Sigmoid colon (tissue), 6 donors: ENCODE measurements at regions not wholly inside any gene's neighbourhood (a gene's known extent, or its start where the extent isn't known, plus 50 kb on each side); places are given as distances from the start of the nearest gene placed in this dataset.

Experiments
- DNase-seq: peaks from one replicate; pipeline ENCODE4 v3.0.0-alpha.2; 2019
- H3K27ac ChIP-seq, 4 donors: fragments of 200-600 bp; sonication (generic); one replicate each; pipeline ENCODE4 v1.5.1; 2016 to 2019; ENCODE audit warnings: mild to moderate bottlenecking in 1 of 4
- H3K27me3 ChIP-seq, 3 donors: fragments of 200-600 bp; sonication (generic); one replicate each; pipeline ENCODE4 v1.5.1; 2019; ENCODE audit warnings: mild to moderate bottlenecking in 1 of 3
- H3K36me3 ChIP-seq, 4 donors: fragments of 200-600 bp; sonication (generic); one replicate each; pipeline ENCODE4 v1.5.1; 2016 to 2019
- H3K4me1 ChIP-seq, 4 donors: fragments of 200-600 bp; sonication (generic); one replicate each; pipeline ENCODE4 v1.5.1; 2017 to 2019
- H3K4me3 ChIP-seq, 4 donors: fragments of 200-600 bp; sonication (generic); one replicate each; pipeline ENCODE4 v1.5.1; 2017 to 2019; ENCODE audit warnings: mild to moderate bottlenecking in 2 of 4, moderate library complexity in 1 of 4
- H3K9me3 ChIP-seq, 4 donors: fragments of 200-600 bp in 3 of 4; sonication (generic) in 3 of 4; one replicate each; pipeline versions ENCODE4 v1.5.1 to v1.6.1; 2013 to 2019
- CTCF ChIP-seq, 4 experiments: fragments of 450-650 bp in 3 of 4; fragments of 200-600 bp in 1 of 4; IDR thresholded peaks; one replicate each; pipeline ENCODE4 v1.5.1; 2016 to 2019; ENCODE audit warnings: antibody characterized with exemption in 4 of 4, mild to moderate bottlenecking in 3 of 4, moderate library complexity in 2 of 4
- EP300 ChIP-seq, 4 donors: sonication (generic); formaldehyde crosslinking; IDR thresholded peaks; one replicate each; pipeline ENCODE4 v1.6.1; 2017; ENCODE audit warnings: antibody characterized with exemption in 4 of 4
- POLR2A ChIP-seq, 2 donors: fragments of 450-650 bp; IDR thresholded peaks; one replicate each; pipeline ENCODE4 v1.6.1; 2016; ENCODE audit warnings: antibody characterized with exemption in 2 of 2, mild to moderate bottlenecking in 2 of 2, moderate library complexity in 2 of 2
- POLR2AphosphoS5 ChIP-seq, 4 donors: sonication (generic); formaldehyde crosslinking; IDR thresholded peaks; one replicate each; pipeline ENCODE4 v1.6.1; 2017; ENCODE audit warnings: antibody characterized with exemption in 4 of 4
- WGBS, 2 donors: extraction: QIAGEN DNeasy Blood & Tissue Kit; methylation state at CpG; one replicate each; pipeline ENCODE4 v1.1.7; 2013; 5-methylcytosine and 5-hydroxymethylcytosine counted together
- intact Hi-C: fragments of 100-400 bp; cut with DNase I; formaldehyde crosslinking; loops from one replicate; pipeline ENCODE4 v1.15.1; 2023
- donor health status: healthy with polysubstance abuse.
- donor health status: healthy.

GRCh38 chr1:78830321-78830720 lies 176.2 kb downstream of the ADGRL4 start:
- Histone ChIP-seq H3K4me3 (no peak overlapping the region), H3K27ac (no peak overlapping the region), H3K4me1 (no peaks in the 10 kb centered on the region), H3K36me3 (no peaks in the 10 kb centered on the region), H3K9me3 (no peaks in the 10 kb centered on the region), H3K27me3 (no peaks in the 10 kb centered on the region)
- intact Hi-C loops, result no loop called here
- no peak for TF ChIP-seq CTCF (IDR thresholded peaks at IDR 0.05)
- no peak for TF ChIP-seq POLR2A (IDR thresholded peaks at IDR 0.05)
- no peak for TF ChIP-seq EP300 (IDR thresholded peaks at IDR 0.05)
- no peak for TF ChIP-seq POLR2AphosphoS5 (IDR thresholded peaks at IDR 0.05)
- DNase-seq, result no peak
- WGBS, 2 donors, result 0 to 80% methylated on average over 1 of the region's 1 CpG

GRCh38 chr1:78831731-78832360 lies 174.7 kb downstream of the ADGRL4 start:
- intact Hi-C loops, result no loop called here
- Histone ChIP-seq H3K27ac (no peak overlapping the region), H3K4me3 (no peak overlapping the region), H3K36me3 (no peaks in the 10 kb centered on the region), H3K9me3 (no peaks in the 10 kb centered on the region), H3K27me3 (no peaks in the 10 kb centered on the region), H3K4me1 (no peaks in the 10 kb centered on the region)
- DNase-seq, result no peak
- 81 to 83% methylated on average over 3 of the region's 3 CpGs for WGBS, 2 donors
- TF ChIP-seq EP300 (IDR thresholded peaks at IDR 0.05), result no peak

- WGBS, 2 donors, result 46% methylated on average over 4 of the region's 4 CpGs
These were observed 173.0 kb downstream of the ADGRL4 start for GRCh38 chr1:78833491-78833890.

GRCh38 chr1:78834201-78834741 lies 172.3 kb downstream of the ADGRL4 start:
- Histone ChIP-seq H3K27me3 (no peaks in the 10 kb centered on the region), H3K4me3 (no peak overlapping the region), H3K27ac (no peak overlapping the region), H3K36me3 (no peaks in the 10 kb centered on the region), H3K9me3 (no peaks in the 10 kb centered on the region), H3K4me1 (no peaks in the 10 kb centered on the region)
- WGBS, 2 donors, result 65 to 85% methylated on average over 4 of the region's 4 CpGs
- TF ChIP-seq POLR2AphosphoS5 (IDR thresholded peaks at IDR 0.05) (no peak), EP300 (IDR thresholded peaks at IDR 0.05) (no peak), CTCF (IDR thresholded peaks at IDR 0.05) (no peak), POLR2A (IDR thresholded peaks at IDR 0.05) (no peak)
- no peak for DNase-seq
- intact Hi-C loops, result no loop called here

More at GRCh38 chr1:78833491-78833890, 173.0 kb downstream of the ADGRL4 start:
- intact Hi-C loops, result no loop called here
- Histone ChIP-seq H3K36me3 (no peaks in the 10 kb centered on the region), H3K27me3 (no peaks in the 10 kb centered on the region), H3K9me3 (no peaks in the 10 kb centered on the region), H3K27ac (no peak overlapping the region), H3K4me1 (no peaks in the 10 kb centered on the region), H3K4me3 (no peak overlapping the region)
- TF ChIP-seq POLR2A (IDR thresholded peaks at IDR 0.05), result no peak
- no peak for TF ChIP-seq EP300 (IDR thresholded peaks at IDR 0.05)
- TF ChIP-seq CTCF (IDR thresholded peaks at IDR 0.05), result no peak
- no peak for DNase-seq

- Histone ChIP-seq H3K4me3 (no peak overlapping the region), H3K27ac (no peak overlapping the region), H3K27me3 (no peaks in the 10 kb centered on the region), H3K4me1 (peaks cover 0 to 16% (median 14%) of the 10 kb centered on the region in 4 donors), H3K9me3 (no peaks in the 10 kb centered on the region), H3K36me3 (no peaks in the 10 kb centered on the region)
- DNase-seq, result no peak
- intact Hi-C loops, result no loop called here
- TF ChIP-seq POLR2AphosphoS5 (IDR thresholded peaks at IDR 0.05) (no peak), CTCF (IDR thresholded peaks at IDR 0.05) (no peak), EP300 (IDR thresholded peaks at IDR 0.05) (no peak)
These were observed 169.8 kb downstream of the ADGRL4 start for GRCh38 chr1:78836726-78837125.
